GM21576 (cell line): ENCODE measurements at regions not wholly inside any gene's neighbourhood (a gene's known extent, or its start where the extent isn't known, plus 50 kb on each side); places are given as distances from the start of the nearest gene placed in this dataset.

Experiments used
- ATAC-seq: cut with Tn5 transposase; IDR thresholded peaks from one replicate; pipeline ENCODE4 v1.9.1; 2021; ENCODE audit warnings: mild to moderate bottlenecking, moderate library complexity; ENCODE audit not compliant: unreplicated experiment

GRCh38 chr14:29102996-29103395 lies 336.4 kb downstream of the FOXG1 start:
- ATAC-seq: no peak

- ATAC-seq: no peak
Measured at GRCh38 chr14:29108908-29109307, 342.3 kb downstream of the FOXG1 start.

GRCh38 chr14:29109589-29109988 lies 343.0 kb downstream of the FOXG1 start:
- ATAC-seq: no peak

GRCh38 chr14:29111554-29111953 lies 345.0 kb downstream of the FOXG1 start:
- no peak for ATAC-seq

GRCh38 chr14:29123017-29123416 lies 356.4 kb downstream of the FOXG1 start:
- ATAC-seq: no peak

- no peak for ATAC-seq
Measured at GRCh38 chr14:29126361-29126760, 359.8 kb downstream of the FOXG1 start.

GRCh38 chr14:29126865-29127264 lies 360.3 kb downstream of the FOXG1 start:
- ATAC-seq: no peak

GRCh38 chr14:29140016-29140415 lies 373.4 kb downstream of the FOXG1 start:
- ATAC-seq: no peak

GRCh38 chr14:29144621-29145020 lies 378.0 kb downstream of the FOXG1 start:
- no peak for ATAC-seq

- ATAC-seq: no peak
Measured at GRCh38 chr14:29148221-29148620, 381.6 kb downstream of the FOXG1 start.

GRCh38 chr14:29149798-29150197 lies 383.2 kb downstream of the FOXG1 start:
- no peak for ATAC-seq

- no peak for ATAC-seq
Measured at GRCh38 chr14:29150659-29151058, 384.1 kb downstream of the FOXG1 start.

- no peak for ATAC-seq
Measured at GRCh38 chr14:29156096-29156495, 389.5 kb downstream of the FOXG1 start.

GRCh38 chr14:29161593-29161992 lies 395.0 kb downstream of the FOXG1 start:
- no peak for ATAC-seq

GRCh38 chr14:29163109-29163508 lies 396.5 kb downstream of the FOXG1 start:
- no peak for ATAC-seq

- no peak for ATAC-seq
Measured at GRCh38 chr14:29165431-29165830, 398.8 kb downstream of the FOXG1 start.

GRCh38 chr14:29166507-29166906 lies 399.9 kb downstream of the FOXG1 start:
- no peak for ATAC-seq

- ATAC-seq: no peak
Measured at GRCh38 chr14:29168149-29168548, 401.6 kb downstream of the FOXG1 start.

GRCh38 chr14:29169408-29169807 lies 402.8 kb downstream of the FOXG1 start:
- ATAC-seq: no peak

- no peak for ATAC-seq
Measured at GRCh38 chr14:29175706-29176105, 409.1 kb downstream of the FOXG1 start.

GRCh38 chr14:29176876-29177275 lies 410.3 kb downstream of the FOXG1 start:
- ATAC-seq: no peak

GRCh38 chr14:29178971-29179370 lies 412.4 kb downstream of the FOXG1 start:
- ATAC-seq: no peak

GRCh38 chr14:29191092-29191491 lies 424.5 kb downstream of the FOXG1 start:
- ATAC-seq: no peak

GRCh38 chr14:29197557-29197956 lies 431.0 kb downstream of the FOXG1 start:
- ATAC-seq: no peak
